ENCODE measurements at regions not wholly inside any gene's neighbourhood (a gene's known extent, or its start where the extent isn't known, plus 50 kb on each side); places are given as distances from the start of the nearest gene placed in this dataset.

DNA sequence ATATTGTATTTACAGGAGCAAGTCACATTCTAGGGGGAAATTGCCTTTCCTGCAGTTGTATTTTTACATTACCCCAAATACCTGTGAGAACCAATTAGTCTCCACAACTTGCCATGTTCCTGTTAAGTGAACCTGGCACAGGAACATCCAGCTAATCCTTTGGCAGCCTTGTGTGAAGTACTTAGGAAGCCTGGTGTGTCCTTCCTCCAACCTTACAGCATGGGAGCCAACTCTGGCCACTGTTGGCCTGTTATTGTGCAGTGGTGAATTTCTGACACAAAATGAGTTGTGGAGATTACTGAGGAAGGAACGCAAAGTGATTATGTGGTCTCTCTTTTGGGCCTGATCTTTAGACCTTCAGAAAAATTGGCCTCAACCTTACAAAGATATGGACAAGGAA, 238.0 kb upstream of the PITX2 start (continued):
- TF ChIP-seq, protein P1, sequence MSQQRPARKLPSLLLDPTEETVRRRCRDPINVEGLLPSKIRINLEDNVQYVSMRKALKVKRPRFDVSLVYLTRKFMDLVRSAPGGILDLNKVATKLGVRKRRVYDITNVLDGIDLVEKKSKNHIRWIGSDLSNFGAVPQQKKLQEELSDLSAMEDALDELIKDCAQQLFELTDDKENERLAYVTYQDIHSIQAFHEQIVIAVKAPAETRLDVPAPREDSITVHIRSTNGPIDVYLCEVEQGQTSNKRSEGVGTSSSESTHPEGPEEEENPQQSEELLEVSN (IDR thresholded peaks at IDR 0.05; ENCODE audit: borderline replicate concordance, low read depth) = no peak

DNA sequence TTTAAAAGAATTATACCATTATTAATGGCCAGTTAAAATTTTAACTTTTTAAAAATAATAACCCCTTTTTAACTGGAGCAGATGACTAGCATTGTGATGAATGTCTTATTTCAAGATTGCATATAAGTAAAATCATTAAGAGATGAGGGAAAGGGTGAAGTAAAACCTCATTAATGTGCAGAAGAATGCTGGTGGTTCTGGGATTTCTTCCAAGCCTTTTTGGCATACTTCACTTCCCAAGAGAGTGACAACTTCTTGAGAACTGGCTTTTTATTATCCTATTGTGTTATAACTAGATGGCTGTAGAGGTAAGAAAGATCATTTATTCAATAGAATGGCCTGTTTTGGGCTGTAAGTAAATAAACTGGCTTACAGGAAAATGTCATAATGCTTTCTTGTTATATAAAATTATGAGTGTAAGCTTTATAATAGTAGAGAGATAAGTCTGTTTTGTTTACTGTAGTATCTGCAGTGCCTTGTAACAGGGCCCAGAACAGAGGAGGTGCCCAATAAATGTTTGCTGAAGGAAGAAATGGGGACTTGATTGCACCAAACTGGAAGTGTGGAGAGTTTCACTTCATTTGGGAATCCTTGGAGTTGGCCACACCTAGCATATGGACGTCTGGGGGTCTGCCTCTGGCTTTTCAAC, 242.9 kb upstream of the PITX2 start:
- no peak for FAIRE-seq
- Histone ChIP-seq H3K4me2 (no peak overlapping the region), H3K4me1 (no peaks in the 10 kb centered on the region), H3K27ac (no peak overlapping the region), H3K9me3 (no peaks in the 10 kb centered on the region), H3K4me3 (no peak overlapping the region)
- CTCF ChIA-PET = interaction anchor here (0.6 kb wide), 1 partner anchor 11 kb away, joined by 5 read pairs; no protein-coding TSS in a partner anchor
- 9% methylated on average over 1 of the region's 1 CpG for WGBS (ENCODE audit: missing lambda C conversion rate)
- no peak for ATAC-seq
- DNase-seq (ENCODE audit: low read depth in 1 of 2, low spot score in 1 of 2) = no peak
- TF ChIP-seq ZNF302 (CRISPR knock-in tag; IDR thresholded peaks at IDR 0.05) (no peak), TP53 (CRISPR knock-in tag; IDR thresholded peaks at IDR 0.05) (no peak), RARB (CRISPR knock-in tag; IDR thresholded peaks at IDR 0.05) (no peak), SREBF2 (IDR thresholded peaks at IDR 0.05) (no peak), CHD2 (IDR thresholded peaks at IDR 0.05; ENCODE audit: low read length, partially characterized antibody) (no peak), NPAS2 (CRISPR knock-in tag; IDR thresholded peaks at IDR 0.05; ENCODE audit: borderline replicate concordance) (no peak), ZSCAN20 (CRISPR knock-in tag; IDR thresholded peaks at IDR 0.05) (no peak), POLR2AphosphoS2 (conservative IDR thresholded peaks at IDR 0.05; ENCODE audit: low read length) (no peak), JUN (IDR thresholded peaks at IDR 0.05) (no peak), PHF8 (IDR thresholded peaks at IDR 0.05; ENCODE audit: borderline replicate concordance, low read depth) (no peak), HOXB13 (CRISPR knock-in tag; IDR thresholded peaks at IDR 0.05; ENCODE audit: low read depth) (no peak), KDM5A (IDR thresholded peaks at IDR 0.05) (no peak), NFE2L2 (conservative IDR thresholded peaks at IDR 0.05; ENCODE audit: low read length) (no peak)
- TF ChIP-seq, protein P2, sequence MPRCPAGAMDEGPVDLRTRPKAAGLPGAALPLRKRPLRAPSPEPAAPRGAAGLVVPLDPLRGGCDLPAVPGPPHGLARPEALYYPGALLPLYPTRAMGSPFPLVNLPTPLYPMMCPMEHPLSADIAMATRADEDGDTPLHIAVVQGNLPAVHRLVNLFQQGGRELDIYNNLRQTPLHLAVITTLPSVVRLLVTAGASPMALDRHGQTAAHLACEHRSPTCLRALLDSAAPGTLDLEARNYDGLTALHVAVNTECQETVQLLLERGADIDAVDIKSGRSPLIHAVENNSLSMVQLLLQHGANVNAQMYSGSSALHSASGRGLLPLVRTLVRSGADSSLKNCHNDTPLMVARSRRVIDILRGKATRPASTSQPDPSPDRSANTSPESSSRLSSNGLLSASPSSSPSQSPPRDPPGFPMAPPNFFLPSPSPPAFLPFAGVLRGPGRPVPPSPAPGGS (IDR thresholded peaks at IDR 0.05) = no peak
- TF ChIP-seq, protein P3, sequence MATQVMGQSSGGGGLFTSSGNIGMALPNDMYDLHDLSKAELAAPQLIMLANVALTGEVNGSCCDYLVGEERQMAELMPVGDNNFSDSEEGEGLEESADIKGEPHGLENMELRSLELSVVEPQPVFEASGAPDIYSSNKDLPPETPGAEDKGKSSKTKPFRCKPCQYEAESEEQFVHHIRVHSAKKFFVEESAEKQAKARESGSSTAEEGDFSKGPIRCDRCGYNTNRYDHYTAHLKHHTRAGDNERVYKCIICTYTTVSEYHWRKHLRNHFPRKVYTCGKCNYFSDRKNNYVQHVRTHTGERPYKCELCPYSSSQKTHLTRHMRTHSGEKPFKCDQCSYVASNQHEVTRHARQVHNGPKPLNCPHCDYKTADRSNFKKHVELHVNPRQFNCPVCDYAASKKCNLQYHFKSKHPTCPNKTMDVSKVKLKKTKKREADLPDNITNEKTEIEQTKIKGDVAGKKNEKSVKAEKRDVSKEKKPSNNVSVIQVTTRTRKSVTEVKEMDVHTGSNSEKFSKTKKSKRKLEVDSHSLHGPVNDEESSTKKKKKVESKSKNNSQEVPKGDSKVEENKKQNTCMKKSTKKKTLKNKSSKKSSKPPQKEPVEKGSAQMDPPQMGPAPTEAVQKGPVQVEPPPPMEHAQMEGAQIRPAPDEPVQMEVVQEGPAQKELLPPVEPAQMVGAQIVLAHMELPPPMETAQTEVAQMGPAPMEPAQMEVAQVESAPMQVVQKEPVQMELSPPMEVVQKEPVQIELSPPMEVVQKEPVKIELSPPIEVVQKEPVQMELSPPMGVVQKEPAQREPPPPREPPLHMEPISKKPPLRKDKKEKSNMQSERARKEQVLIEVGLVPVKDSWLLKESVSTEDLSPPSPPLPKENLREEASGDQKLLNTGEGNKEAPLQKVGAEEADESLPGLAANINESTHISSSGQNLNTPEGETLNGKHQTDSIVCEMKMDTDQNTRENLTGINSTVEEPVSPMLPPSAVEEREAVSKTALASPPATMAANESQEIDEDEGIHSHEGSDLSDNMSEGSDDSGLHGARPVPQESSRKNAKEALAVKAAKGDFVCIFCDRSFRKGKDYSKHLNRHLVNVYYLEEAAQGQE (IDR thresholded peaks at IDR 0.05) = no peak
- POLR2A ChIA-PET = no interaction called here

DNA sequence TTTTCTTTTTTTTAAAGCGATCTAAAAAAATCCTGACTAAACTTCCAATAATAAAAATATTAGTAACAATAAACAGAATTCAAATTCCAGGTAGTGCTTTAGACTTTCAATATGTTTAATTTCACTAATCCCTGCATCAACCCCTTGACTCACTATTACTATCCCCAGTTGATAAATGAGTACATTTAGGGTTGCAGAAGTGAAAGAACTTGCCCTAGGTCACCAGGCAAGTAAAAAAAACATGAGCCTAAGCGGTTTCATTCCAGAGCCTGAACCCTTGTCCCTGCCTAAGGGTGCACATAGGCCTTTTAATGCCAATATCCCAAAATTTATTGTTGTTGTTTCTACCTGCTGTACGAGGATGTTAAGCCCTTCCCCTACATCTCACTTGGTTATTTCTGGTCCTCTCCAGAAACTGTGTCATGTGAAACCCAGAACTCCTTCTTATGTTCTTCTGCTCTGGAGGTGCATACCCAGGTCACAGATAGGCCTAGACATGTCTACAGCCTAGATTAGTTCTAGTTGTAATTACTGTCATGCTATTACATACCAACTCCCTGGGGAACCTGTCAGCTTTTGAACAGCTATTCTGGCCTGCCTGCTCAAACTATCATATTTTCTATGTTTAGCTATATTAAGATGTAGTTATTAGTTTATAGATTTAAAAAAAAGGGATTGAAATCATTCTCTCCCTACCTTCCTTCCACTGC, 244.5 kb upstream of the PITX2 start:
- DNase-seq (ENCODE audit: low read depth in 1 of 2, low spot score in 1 of 2) (no peak), FAIRE-seq (no peak), ATAC-seq (no peak)
- 32% methylated on average over 3 of the region's 3 CpGs for WGBS (ENCODE audit: missing lambda C conversion rate)
- Histone ChIP-seq H3K27ac (no peak overlapping the region), H3K4me3 (no peak overlapping the region), H3K9me3 (no peaks in the 10 kb centered on the region), H3K4me1 (no peaks in the 10 kb centered on the region), H3K4me2 (no peak overlapping the region)
- POLR2A ChIA-PET = no interaction called here
- CTCF ChIA-PET = no interaction called here
- TF ChIP-seq RNF2 (IDR thresholded peaks at IDR 0.05; ENCODE audit: borderline replicate concordance, low read depth) = no peak
- TF ChIP-seq, protein P4, sequence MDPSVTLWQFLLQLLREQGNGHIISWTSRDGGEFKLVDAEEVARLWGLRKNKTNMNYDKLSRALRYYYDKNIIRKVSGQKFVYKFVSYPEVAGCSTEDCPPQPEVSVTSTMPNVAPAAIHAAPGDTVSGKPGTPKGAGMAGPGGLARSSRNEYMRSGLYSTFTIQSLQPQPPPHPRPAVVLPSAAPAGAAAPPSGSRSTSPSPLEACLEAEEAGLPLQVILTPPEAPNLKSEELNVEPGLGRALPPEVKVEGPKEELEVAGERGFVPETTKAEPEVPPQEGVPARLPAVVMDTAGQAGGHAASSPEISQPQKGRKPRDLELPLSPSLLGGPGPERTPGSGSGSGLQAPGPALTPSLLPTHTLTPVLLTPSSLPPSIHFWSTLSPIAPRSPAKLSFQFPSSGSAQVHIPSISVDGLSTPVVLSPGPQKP (IDR thresholded peaks at IDR 0.05; ENCODE audit: low read depth, low read length) = no peak
- no peak for TF ChIP-seq FOXS1 (CRISPR knock-in tag; IDR thresholded peaks at IDR 0.05)
- no peak for TF ChIP-seq NR3C1 (IDR thresholded peaks at IDR 0.05)
- TF ChIP-seq, protein P5, sequence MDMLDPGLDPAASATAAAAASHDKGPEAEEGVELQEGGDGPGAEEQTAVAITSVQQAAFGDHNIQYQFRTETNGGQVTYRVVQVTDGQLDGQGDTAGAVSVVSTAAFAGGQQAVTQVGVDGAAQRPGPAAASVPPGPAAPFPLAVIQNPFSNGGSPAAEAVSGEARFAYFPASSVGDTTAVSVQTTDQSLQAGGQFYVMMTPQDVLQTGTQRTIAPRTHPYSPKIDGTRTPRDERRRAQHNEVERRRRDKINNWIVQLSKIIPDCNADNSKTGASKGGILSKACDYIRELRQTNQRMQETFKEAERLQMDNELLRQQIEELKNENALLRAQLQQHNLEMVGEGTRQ (IDR thresholded peaks at IDR 0.05) = no peak
- TF ChIP-seq CBX8 (IDR thresholded peaks at IDR 0.05) = no peak
- TF ChIP-seq TP53 (CRISPR knock-in tag; IDR thresholded peaks at IDR 0.05) = no peak
